ES-I3 (cell line): ENCODE measurements at regions not wholly inside any gene's neighbourhood (a gene's known extent, or its start where the extent isn't known, plus 50 kb on each side); places are given as distances from the start of the nearest gene placed in this dataset.

Experiments
- H3K36me3 ChIP-seq: 2 replicates; pipeline ENCODE4 v1.6.1; 2013; ENCODE audit warnings: mild to moderate bottlenecking, low read length, control low read depth, moderate library complexity; ENCODE audit not compliant: insufficient read depth
- H3K4me1 ChIP-seq: 2 replicates; pipeline ENCODE4 v1.6.1; 2013; ENCODE audit warnings: mild to moderate bottlenecking, control low read depth, low read length; ENCODE audit not compliant: insufficient read depth
- H3K9ac ChIP-seq: 2 replicates; pipeline ENCODE4 v1.6.1; 2013; ENCODE audit warnings: low read depth, mild to moderate bottlenecking, low read length, moderate library complexity
- H3K9me3 ChIP-seq: 2 replicates; pipeline ENCODE4 v1.6.1; 2013; ENCODE audit warnings: mild to moderate bottlenecking, low read length, moderate library complexity; ENCODE audit not compliant: control insufficient read depth, insufficient read depth

DNA sequence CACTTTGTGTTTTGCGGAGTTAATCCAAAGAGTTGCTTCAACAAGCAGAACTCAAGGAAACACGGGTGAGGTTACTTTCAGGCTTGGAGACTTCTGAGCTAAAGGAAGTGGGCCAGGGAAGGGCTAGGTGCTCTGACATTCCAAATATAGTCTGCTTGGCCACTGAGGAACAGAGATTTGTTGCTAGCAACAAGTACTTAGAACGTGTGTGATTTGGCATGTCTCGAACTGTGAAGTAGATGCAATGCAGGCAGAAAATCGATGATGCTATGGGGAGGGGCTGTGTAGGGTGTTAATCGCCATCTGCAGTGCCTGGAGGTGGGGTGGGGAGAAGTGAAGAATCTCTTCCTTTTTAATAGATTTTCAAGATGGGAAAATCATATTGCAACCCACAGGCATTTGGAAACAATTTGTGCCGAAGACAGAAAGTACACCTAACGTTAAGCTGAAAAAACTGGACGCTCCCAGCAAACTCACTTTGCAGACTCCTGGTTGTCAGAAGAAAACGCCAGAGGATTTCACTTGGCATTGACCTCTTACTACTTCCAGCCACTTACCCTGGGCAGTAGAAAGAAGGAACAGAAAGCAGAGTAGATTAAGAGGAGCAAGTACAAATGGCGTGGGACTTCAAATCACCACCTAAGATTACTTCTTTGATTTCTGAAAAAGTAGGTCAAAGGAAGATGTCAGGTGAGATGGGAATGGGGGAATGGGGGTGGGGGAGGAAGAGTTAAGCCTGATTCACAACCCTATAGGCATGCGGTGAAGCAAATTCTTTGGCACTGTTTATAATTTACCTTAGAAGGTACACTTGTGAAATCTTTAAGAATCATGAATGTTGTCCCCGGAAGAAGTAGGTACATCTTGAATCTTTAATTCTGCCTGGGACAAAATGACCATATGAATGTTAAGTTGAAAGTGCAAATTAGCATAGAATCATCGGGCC, 314.1 kb downstream of the CD83 start:
- Histone ChIP-seq H3K36me3 (no peaks in the 10 kb centered on the region), H3K4me1 (peaks cover 22% of the 10 kb centered on the region), H3K9ac (no peak overlapping the region), H3K9me3 (no peaks in the 10 kb centered on the region)

DNA sequence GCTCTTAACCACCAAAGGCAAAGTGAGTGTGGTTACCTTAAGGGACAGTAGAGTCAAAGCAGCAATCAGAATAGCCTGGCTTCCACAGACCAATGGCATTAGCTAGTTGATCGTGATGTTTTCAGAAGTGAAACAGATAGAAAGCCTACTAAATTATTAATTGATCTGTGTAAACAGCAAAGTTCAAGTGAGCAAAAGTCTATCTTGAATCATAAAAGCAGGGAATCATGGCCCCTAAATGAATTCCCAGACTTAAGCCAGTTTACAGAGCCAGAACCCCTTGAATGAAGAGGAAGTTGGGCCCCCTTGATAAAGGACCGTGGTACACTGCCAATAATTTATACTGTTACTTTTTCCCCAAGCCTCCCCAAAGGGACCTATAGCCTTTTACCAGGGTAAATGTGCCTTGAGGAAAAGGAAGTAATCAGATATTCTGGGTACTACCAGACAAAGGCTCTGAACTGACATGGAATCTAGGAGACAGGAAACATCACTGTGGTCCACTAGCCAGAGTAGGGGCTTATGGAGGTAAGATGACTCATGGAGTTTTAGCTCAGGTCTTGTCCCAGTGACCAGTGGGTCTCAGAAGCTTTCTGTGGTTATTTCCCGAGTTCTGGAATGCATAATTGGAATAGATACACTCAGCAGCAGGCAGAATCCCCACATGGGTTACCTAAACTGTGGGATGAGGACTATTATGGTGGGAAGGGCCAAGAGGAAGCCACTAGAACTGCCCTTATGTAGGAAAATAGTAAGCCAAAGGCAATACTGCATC, 317.5 kb downstream of the CD83 start:
- no peak overlapping the region for H3K9ac ChIP-seq
- no peaks in the 10 kb centered on the region for H3K36me3 ChIP-seq
- peaks cover 11% of the 10 kb centered on the region; the same call in 1 of the 2 replicates for H3K4me1 ChIP-seq
- H3K9me3 ChIP-seq, result no peaks in the 10 kb centered on the region

DNA sequence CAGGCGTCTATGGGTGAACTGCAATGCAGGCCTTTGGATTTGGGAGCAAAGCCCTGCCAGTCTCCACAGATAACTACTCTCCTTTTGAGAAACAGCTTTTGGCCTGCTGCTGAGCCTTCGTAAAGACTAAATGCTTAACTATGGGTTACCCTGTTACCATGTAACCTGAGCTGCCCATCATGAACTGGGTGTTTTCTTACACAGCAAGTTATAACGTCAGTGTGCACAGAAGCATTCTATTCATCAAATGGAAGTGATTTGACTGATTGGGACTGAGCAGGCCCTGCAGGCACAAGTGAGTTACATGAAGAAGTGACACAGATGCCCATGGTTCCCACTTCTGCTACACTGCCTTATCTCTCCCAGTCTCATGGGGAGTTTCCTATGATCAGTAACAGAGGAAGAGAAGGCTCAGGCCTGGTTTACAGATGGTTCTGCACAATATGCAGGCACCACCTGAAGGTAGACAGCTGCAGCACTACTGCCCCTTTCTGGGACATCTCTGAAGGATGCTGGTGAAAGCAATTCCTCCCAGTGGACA, 319.1 kb downstream of the CD83 start:
- Histone ChIP-seq H3K36me3 (no peaks in the 10 kb centered on the region; the same call in 1 of the 2 replicates), H3K4me1 (peaks cover 6% of the 10 kb centered on the region; the same call in 1 of the 2 replicates), H3K9me3 (no peaks in the 10 kb centered on the region), H3K9ac (no peak overlapping the region)

DNA sequence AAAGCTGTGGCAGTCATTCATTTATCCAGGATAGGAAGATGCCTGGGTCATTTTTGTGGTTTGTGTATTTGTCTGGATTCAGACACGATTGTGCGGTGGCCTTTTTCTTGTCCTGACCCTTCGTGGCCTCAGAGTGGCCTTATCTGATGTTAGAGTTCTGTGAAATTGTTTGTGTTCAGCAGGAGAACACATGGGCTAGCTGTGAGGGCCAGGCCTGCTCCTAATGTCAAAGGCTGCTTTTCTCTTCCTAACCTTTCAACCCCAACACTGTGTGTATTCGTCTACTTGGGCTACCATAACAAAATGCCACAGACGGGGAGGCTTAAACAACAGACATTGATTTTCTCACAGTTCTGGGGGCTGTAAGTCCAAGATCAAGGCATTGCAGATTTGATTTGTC, 321.8 kb downstream of the CD83 start:
- Histone ChIP-seq H3K36me3 (no peaks in the 10 kb centered on the region; the same call in 1 of the 2 replicates), H3K9me3 (no peaks in the 10 kb centered on the region)

DNA sequence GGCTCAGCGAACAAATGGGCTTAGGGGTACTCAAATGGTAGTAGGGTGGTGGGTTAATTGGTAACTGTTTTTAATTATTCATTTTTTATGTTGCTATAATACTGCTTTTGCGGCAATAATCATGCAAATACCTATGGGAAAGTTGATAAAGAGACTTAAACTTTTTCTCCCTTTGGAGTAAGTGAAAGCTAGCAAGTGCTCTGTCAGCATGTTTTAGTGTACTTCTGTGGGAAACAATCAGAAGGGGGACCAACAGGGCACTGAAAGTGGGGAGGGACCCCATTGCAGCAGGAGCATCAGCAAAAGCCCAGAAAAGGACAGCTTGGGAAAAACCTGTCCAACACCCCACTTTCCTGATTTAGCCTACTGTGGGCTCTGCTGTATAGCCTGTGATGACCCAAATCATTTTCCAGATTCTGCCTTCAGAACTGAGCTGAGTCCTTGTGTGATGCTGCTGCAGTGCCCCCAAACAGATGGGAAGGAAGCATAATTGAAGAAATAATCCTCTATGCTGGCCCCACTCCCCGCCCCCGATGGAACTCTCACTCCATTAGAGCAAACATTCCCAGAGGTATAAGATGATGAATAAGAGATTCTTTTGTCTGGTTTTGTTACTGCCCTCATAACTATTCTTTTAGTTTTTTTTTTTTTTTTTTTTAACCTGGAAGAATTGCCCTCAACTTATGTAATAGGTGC, 322.8 kb downstream of the CD83 start:
- Histone ChIP-seq H3K36me3 (no peaks in the 10 kb centered on the region; the same call in 1 of the 2 replicates), H3K4me1 (no peaks in the 10 kb centered on the region), H3K9me3 (no peaks in the 10 kb centered on the region), H3K9ac (no peak overlapping the region)

More for the DNA sequence above, 321.8 kb downstream of the CD83 start:
- no peak overlapping the region for H3K9ac ChIP-seq
- no peaks in the 10 kb centered on the region for H3K4me1 ChIP-seq

DNA sequence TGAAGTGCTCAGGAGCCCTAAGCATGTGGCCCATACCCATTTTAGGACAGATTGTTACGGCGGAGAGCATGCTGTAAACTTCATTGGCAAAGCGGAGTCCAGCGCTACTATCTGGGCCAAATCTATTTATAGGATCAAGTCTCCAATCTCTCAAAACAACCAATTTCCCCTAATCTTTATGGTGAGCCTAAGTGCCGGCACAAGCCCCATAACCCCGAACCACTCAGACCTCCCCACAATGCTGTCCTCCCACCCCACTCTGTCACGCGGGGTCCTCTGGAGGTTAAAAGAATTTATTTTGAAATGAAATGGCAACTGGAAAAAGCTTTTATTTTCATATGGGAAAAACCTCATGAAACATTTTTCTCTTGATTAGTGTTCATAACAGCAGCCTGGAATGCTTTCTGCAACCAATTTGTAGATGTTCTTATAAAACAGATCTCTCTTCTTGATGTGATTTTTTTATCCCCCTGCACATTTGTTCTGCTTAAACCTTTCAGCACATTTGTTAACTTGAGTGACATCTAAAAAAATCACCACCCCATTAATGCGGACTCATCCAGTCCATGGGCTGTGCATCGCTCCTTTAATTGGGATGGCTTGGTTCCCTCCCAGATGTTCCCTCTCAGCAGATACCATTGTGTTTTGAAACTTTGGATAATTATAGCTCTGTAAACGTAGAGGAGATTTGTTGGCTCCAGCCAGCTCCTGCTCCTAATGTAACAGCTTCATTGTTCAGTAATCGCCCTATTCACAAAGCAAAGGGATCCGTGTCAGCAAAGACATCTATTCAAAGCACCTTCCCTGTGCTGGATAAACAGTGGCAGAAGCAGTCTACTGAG, 323.6 kb downstream of the CD83 start:
- Histone ChIP-seq H3K4me1 (no peaks in the 10 kb centered on the region), H3K9ac (no peak overlapping the region), H3K36me3 (no peaks in the 10 kb centered on the region; the same call in 1 of the 2 replicates), H3K9me3 (no peaks in the 10 kb centered on the region)

DNA sequence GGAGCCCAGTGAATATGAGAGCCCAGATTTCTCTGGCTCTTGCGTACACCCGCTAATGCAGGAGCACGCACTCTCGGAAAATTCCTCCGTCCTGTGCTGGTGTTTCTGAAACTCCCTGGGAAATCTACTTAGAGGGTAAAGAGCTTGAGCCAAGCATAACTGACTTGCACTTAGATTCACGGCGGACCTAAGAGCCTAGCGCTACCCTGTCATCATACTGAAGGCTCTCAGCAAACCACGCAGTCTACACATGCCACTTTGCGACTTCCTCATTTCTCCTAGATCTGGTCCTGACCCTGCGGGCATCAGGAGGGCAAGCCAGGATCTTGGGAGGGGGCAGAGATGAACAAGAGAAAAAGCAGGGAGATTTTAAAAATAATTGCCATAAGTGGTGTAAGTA, 324.7 kb downstream of the CD83 start:
- H3K9ac ChIP-seq, result no peak overlapping the region
- H3K9me3 ChIP-seq, result 0 out of 2 replicates have a peak, but pooled peaks cover 2% of the 10 kb centered on the region
- no peaks in the 10 kb centered on the region for H3K4me1 ChIP-seq
- H3K36me3 ChIP-seq, result no peaks in the 10 kb centered on the region; the same call in 1 of the 2 replicates

DNA sequence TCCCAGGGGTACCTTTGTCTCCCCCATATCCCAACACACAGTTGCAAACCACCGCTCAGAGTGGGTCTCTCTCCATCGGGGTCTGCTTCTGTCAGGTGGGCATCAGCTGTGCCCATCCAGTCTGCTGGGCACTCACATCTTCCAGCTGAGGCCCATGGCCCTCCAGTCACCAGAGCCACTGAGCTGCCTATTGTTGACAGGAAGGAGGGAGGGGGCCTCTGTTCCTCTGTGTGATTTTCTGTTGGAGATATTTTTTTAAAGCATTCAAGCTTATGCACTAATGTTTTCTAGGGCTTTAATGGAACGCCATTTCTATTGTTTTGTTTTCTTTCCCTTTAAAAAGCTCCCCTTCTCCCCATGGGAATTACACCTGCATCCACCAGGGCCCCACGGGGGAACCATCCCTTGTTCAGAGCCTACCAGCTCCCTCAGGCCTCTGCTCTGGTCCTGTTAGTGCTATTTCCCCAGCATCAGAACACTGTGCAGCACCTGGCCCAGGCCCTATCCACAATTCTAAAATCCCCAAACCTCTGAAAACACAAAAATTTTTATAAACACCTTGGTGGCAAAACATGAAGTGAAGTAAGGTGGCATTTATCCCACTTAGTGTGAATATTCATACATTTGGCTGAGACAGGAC, 326.2 kb downstream of the CD83 start:
- no peak overlapping the region for H3K9ac ChIP-seq
- H3K4me1 ChIP-seq, result no peaks in the 10 kb centered on the region
- H3K36me3 ChIP-seq, result peaks cover 3% of the 10 kb centered on the region; the same call in 1 of the 2 replicates
- H3K9me3 ChIP-seq, result 0 out of 2 replicates have a peak, but pooled peaks cover 7% of the 10 kb centered on the region

DNA sequence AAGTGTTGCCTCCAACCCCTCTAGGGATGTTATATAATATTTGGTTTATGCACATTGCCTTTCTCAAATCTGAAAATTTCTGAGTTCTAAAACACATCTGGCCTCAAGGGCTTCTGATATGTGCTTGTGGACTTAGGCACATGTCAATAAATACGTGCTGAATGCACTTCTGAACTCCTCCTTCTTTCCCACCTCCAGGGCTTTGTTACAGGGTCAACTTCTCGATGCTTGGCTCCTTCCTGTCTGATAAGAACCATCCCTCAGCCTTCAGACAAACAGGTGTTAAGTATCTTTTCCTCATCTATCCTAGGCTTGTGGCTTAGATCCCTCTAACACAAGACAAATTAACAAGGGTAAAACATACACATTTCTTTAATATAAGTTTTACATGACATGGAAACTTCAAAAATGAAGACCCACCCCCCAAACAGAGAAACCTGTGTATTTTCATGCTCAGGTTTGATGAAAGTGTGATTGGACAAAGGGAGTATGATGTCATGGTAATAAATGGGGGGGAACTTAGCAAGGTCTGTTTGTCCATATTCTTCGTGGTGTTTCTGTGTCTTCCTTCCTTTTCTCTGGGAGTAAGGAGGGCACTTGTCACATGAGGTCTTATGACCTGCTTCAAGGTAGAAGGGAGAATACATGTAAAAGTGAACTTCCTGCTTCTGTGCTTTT, 326.9 kb downstream of the CD83 start:
- 0 out of 2 replicates have a peak, but pooled peaks cover 7% of the 10 kb centered on the region for H3K9me3 ChIP-seq
- peaks cover 3% of the 10 kb centered on the region; the same call in 1 of the 2 replicates for H3K36me3 ChIP-seq
- no peak overlapping the region for H3K9ac ChIP-seq
- H3K4me1 ChIP-seq, result no peaks in the 10 kb centered on the region

DNA sequence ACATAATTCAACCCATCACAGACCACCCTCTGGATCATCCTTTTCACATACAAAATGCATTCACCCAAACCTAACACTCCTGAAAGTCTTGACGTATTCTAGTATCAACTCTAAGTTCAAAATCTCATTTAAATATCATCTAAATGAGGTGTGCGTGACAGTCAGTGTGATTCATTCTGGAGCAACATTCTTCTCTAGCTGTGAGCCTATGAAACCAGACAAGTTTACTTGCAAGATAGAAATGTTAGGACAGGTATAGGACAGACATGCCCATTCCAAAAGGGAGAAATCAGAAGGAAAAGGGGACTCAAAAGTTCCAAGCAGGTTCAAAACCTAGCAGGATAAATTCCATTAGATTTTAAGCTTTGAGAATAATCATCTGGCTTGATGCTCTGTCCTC, 329.7 kb downstream of the CD83 start:
- Histone ChIP-seq H3K9ac (no peak overlapping the region), H3K36me3 (peaks cover 3% of the 10 kb centered on the region; the same call in 1 of the 2 replicates), H3K4me1 (no peaks in the 10 kb centered on the region), H3K9me3 (0 out of 2 replicates have a peak, but pooled peaks cover 7% of the 10 kb centered on the region)

DNA sequence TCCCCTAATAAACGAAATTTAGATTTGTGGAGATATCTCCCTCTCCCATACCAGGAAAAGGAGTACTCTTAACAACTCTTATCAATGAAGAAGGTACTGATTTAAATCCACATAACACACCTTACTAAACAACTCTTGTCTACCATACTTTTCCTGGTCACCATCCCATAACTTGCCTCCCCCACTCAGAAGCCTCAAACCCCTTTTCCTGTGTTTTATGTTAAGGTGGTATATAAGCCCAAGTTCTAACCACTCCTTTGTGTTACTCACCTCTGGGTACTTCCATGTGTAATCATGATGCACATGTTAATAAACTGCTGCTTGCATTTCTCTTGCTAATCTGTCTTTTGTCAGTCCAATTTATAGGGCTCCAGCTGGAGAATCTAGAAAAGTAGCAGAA, 330.7 kb downstream of the CD83 start:
- Histone ChIP-seq H3K4me1 (no peaks in the 10 kb centered on the region), H3K36me3 (peaks cover 3% of the 10 kb centered on the region; the same call in 1 of the 2 replicates), H3K9me3 (0 out of 2 replicates have a peak, but pooled peaks cover 7% of the 10 kb centered on the region), H3K9ac (no peak overlapping the region)

DNA sequence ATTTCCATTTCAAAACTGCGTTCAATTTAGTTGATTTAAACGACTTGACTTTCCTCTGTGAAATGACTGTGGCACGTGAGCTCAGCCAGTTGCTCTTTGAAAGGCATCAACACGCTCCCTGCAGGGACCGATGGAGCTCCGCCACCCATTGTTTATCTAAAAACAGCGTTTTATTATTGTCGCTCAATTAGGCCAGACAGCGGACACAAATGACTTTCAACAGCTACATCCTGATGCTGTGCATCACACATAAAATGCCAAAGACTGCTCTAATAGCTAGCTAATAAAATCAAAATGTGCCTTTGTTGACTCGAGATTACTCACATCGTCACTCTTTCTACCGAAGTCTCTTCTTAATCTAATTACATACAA, 332.5 kb downstream of the CD83 start:
- Histone ChIP-seq H3K4me1 (no peaks in the 10 kb centered on the region), H3K9me3 (0 out of 2 replicates have a peak, but pooled peaks cover 7% of the 10 kb centered on the region), H3K36me3 (peaks cover 3% of the 10 kb centered on the region; the same call in 1 of the 2 replicates), H3K9ac (no peak overlapping the region)
